ENCODE measurements at regions not wholly inside any gene's neighbourhood (a gene's known extent, or its start where the extent isn't known, plus 50 kb on each side); places are given as distances from the start of the nearest gene placed in this dataset.

DNA sequence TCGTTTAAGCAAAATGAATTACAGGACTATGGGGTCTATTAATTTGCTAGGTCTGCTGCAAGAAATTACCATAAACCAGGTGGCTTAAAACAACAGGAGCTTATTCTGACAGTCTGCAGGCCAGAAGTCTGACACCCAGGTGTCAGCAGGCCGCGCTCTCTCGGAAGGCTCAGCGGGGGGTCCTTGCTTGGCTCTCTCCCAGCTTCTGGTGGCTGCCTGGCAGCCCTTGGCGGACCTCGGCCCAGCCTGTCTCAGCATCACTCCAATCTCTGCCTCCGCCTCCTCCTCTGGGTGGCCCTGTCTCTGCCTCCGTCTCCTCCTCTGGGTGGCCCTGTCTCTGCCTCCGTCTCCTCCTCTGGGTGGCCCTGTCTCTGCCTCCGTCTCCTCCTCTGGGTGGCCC, 580.5 kb upstream of the FAT1 start:
- Histone ChIP-seq H3K27ac (ENCODE audit: low read depth, low read length) (no peak overlapping the region), H3K79me1 (ENCODE audit: low read depth, low read length) (no peaks in the 10 kb centered on the region), H2BK5ac (ENCODE audit: low read depth, low read length) (no peak overlapping the region), H4K91ac (replicated peaks; ENCODE audit: insufficient read length, low read length) (no peak overlapping the region), H4K5ac (ENCODE audit: insufficient read length, low read depth, low read length) (no peak overlapping the region), H3K23me2 (ENCODE audit: low read depth, low read length) (peaks cover 2% of the 10 kb centered on the region; the same call in 1 of the 2 replicates), H4K8ac (ENCODE audit: extremely low read depth, insufficient read depth, low read length) (no peak overlapping the region; the same call in 1 of the 2 replicates), H3K18ac (ENCODE audit: extremely low read depth, low read length) (no peak overlapping the region), H3K4me1 (replicated peaks in 1 of 4; ENCODE audit: control insufficient read depth in 3 of 4, insufficient read depth in 4 of 4, low read length in 3 of 4) (no peaks in the 10 kb centered on the region), H3K14ac (ENCODE audit: insufficient read length) (no peak overlapping the region), H3K56ac (replicated peaks; ENCODE audit: insufficient read length, low read depth, low read length) (no peak overlapping the region), H3K23ac (ENCODE audit: insufficient read length) (no peak overlapping the region), H4K20me1 (replicated peaks in 1 of 2; ENCODE audit: control insufficient read depth in 1 of 2, insufficient read depth in 2 of 2, low read length in 2 of 2) (no peaks in the 10 kb centered on the region), H3K4ac (replicated peaks; ENCODE audit: insufficient read length, low read depth, low read length) (no peak overlapping the region), H3K4me3 (ENCODE audit: extremely low read depth in 1 of 4, insufficient read depth in 2 of 4, low read depth in 3 of 4, low read length in 4 of 4) (no peak overlapping the region), H2AFZ (ENCODE audit: low read length) (no peak overlapping the region), H2BK15ac (ENCODE audit: low read length) (no peak overlapping the region), H3K9me3 (ENCODE audit: insufficient read depth in 2 of 2, low read depth in 1 of 2, low read length in 1 of 2) (no peaks in the 10 kb centered on the region), H2BK120ac (replicated peaks; ENCODE audit: low read depth, low read length) (no peak overlapping the region), H3K4me2 (ENCODE audit: insufficient read depth in 1 of 2, low read depth in 2 of 2, low read length in 2 of 2) (no peak overlapping the region), H3K36me3 (ENCODE audit: control insufficient read depth in 2 of 4, insufficient read depth in 4 of 4, low read length in 3 of 4) (no peaks in the 10 kb centered on the region; a peak in 1 of 8 replicates), H2AK5ac (ENCODE audit: low read depth, low read length) (no peak overlapping the region), H2BK12ac (ENCODE audit: low read depth, low read length) (no peak overlapping the region), H3K27me3 (replicated peaks in 1 of 4; ENCODE audit: control insufficient read depth in 3 of 4, extremely low read depth in 1 of 4, insufficient read depth in 3 of 4, low read length in 3 of 4) (no peaks in the 10 kb centered on the region), H3K79me2 (ENCODE audit: control insufficient read depth in 1 of 2, insufficient read depth in 2 of 2, low read length in 2 of 2) (no peaks in the 10 kb centered on the region), H2BK20ac (ENCODE audit: low read length) (no peak overlapping the region), H3K9ac (replicated peaks in 1 of 4; ENCODE audit: extremely low read depth in 1 of 4, low read depth in 3 of 4, low read length in 3 of 4) (no peak overlapping the region)
- FAIRE-seq (no peak), DNase-seq (ENCODE audit: low read depth in 1 of 2, low spot score in 2 of 2) (no peak)
- ChIA-PET CTCF (ENCODE audit: partially characterized antibody) (no interaction called here), POLR2A (ENCODE audit: partially characterized antibody) (no interaction called here)
- 82% methylated on average over 9 of the region's 11 CpGs; no CpG with 5 or more reads in 1 of the 2 experiments for WGBS, 2 experiments (ENCODE audit: extremely low coverage in 1 of 2, insufficient coverage in 1 of 2, insufficient read length in 1 of 2, insufficient replicate concordance in 2 of 2, low coverage in 1 of 2, low lambda C conversion rate in 2 of 2, missing lambda C conversion rate in 1 of 2)
- TF ChIP-seq KDM5A (IDR thresholded peaks at IDR 0.05; ENCODE audit: low read length), result no peak
- TF ChIP-seq, protein P1, sequence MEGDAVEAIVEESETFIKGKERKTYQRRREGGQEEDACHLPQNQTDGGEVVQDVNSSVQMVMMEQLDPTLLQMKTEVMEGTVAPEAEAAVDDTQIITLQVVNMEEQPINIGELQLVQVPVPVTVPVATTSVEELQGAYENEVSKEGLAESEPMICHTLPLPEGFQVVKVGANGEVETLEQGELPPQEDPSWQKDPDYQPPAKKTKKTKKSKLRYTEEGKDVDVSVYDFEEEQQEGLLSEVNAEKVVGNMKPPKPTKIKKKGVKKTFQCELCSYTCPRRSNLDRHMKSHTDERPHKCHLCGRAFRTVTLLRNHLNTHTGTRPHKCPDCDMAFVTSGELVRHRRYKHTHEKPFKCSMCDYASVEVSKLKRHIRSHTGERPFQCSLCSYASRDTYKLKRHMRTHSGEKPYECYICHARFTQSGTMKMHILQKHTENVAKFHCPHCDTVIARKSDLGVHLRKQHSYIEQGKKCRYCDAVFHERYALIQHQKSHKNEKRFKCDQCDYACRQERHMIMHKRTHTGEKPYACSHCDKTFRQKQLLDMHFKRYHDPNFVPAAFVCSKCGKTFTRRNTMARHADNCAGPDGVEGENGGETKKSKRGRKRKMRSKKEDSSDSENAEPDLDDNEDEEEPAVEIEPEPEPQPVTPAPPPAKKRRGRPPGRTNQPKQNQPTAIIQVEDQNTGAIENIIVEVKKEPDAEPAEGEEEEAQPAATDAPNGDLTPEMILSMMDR (IDR thresholded peaks at IDR 0.05; ENCODE audit: control extremely low read depth in 1 of 3, insufficient read depth in 1 of 3, low read depth in 1 of 3, low read length in 3 of 3), result no peak
- no peak for TF ChIP-seq CREB1 (IDR thresholded peaks at IDR 0.05)
- no peak for TF ChIP-seq CTBP2 (IDR thresholded peaks at IDR 0.05; ENCODE audit: borderline replicate concordance, insufficient read depth, insufficient read length, low read length)
- no peak for TF ChIP-seq EGR1 (IDR thresholded peaks at IDR 0.05; ENCODE audit: borderline replicate concordance, low read depth, low read length)
- no peak for TF ChIP-seq CHD2 (IDR thresholded peaks at IDR 0.05; ENCODE audit: low read length)
- TF ChIP-seq TAF7 (optimal IDR thresholded peaks at IDR 0.05; ENCODE audit: borderline replicate concordance, low read depth, low read length), result no peak
- no peak for TF ChIP-seq CBX8 (IDR thresholded peaks at IDR 0.05; ENCODE audit: borderline replicate concordance, low read depth, low read length)
- TF ChIP-seq KDM4A (IDR thresholded peaks at IDR 0.05; ENCODE audit: low read depth, low read length, severe bottlenecking), result no peak
- no peak for TF ChIP-seq JUND (IDR thresholded peaks at IDR 0.05; ENCODE audit: low read length)

All from H1 (cell line).